HG02870 (cell line): ENCODE measurements at regions not wholly inside any gene's neighbourhood (a gene's known extent, or its start where the extent isn't known, plus 50 kb on each side); places are given as distances from the start of the nearest gene placed in this dataset.
"Not testable (repeated sequence)": the region's sequence is repeated elsewhere in the genome, so short reads cannot be mapped to it uniquely, and the experiment has no call there.

ENCODE experiments used
- ATAC-seq: cut with Tn5 transposase; IDR thresholded peaks from one replicate; pipeline ENCODE4 v1.9.1; 2021; ENCODE audit warnings: mild to moderate bottlenecking, moderate library complexity; ENCODE audit not compliant: unreplicated experiment

GRCh38 chr14:105909046-105909827 lies 382.9 kb downstream of the TMEM121 start:
- no peak for ATAC-seq

DNA sequence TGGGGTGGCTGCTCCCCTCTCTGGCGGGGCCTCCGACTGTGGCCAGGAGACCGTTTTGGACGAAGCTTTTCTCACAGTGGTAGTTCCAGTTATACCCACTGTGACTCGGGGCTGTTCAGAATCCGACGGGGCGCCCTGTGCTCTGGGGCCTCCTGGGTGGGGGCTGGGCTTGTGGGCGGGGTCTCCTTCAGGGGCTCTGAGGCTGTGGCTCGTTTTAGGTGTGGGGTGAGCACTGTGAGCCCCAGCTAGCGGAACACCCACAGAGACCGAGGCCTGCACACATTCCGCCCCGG lies 383.4 kb downstream of the TMEM121 start:
- not testable (repeated sequence) for ATAC-seq

- ATAC-seq = no peak
These were observed 384.0 kb downstream of the TMEM121 start for GRCh38 chr14:105910426-105910825.

- no peak for ATAC-seq
These were observed 384.8 kb downstream of the TMEM121 start for GRCh38 chr14:105911006-105911847.

DNA sequence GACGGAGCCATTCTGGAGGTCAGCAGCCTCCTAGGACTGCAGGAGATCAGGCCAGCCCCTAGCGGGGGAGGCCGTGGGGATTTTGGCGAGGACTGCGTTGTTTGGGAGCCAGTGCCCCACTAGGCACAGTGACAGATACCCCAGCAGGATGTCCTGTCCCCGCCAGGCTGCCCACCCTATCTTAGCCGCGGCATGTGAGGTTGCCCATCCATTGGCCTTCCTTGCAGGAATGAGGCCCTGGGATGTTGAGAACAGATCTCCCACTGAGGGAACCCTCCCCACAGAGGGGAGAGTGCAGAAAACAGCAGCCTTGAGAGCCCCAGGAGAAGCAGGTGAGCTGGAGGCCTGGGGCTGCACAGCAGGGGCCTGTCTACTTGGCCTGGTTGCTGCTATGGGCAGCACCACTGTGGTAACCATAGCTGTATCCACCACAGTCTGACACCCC lies 385.5 kb downstream of the TMEM121 start:
- not testable (repeated sequence) for ATAC-seq

DNA sequence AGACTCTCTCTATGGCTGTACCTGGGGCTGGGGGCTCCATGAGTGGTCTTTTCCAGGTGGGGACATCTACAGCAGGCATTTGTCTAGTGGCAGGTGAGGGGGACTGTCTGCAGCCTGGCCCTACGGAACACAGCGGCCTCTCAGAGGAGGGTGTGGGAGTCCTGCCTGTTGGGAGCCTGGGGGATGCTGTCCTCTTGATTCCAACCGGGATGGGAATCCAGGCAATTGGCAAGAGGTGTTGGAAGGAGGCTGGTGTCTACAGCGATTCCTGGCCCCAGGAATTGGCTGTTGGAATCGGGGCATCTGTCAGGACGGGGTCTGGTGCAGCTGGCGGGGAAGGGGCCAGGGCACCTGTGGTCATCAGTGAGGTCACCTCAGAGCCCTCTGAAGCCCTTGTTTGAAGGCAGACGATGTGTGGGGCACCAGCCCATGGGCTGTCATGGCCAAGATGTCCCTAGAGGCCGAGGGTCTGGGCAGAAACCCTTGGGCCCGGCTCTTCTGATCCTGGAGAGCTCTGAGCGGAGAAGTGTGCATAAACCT lies 386.3 kb downstream of the TMEM121 start:
- no peak for ATAC-seq

- ATAC-seq = no peak
These were observed 386.8 kb downstream of the TMEM121 start for GRCh38 chr14:105913221-105913620.

- no peak for ATAC-seq
These were observed 387.5 kb downstream of the TMEM121 start for GRCh38 chr14:105913861-105914260.

DNA sequence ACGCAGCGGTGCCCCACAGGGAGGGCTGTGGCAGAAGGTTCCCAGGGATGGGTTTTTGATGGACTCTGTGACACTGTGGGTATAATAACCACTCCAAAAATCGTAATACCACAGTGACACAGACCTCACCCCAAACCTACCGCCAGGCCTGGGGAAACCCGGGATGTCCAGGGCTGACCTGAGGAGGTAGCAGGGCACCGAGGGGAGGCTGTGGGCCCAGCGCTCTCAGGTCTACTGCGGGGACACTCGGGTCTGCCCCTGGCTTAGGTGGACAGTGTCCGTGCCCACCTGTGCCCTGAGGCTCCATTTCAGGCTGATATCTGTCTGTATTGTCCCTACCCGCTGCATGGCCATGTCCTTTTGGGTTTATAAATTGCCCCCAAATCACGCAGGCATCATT lies 387.9 kb downstream of the TMEM121 start:
- ATAC-seq = not testable (repeated sequence)

DNA sequence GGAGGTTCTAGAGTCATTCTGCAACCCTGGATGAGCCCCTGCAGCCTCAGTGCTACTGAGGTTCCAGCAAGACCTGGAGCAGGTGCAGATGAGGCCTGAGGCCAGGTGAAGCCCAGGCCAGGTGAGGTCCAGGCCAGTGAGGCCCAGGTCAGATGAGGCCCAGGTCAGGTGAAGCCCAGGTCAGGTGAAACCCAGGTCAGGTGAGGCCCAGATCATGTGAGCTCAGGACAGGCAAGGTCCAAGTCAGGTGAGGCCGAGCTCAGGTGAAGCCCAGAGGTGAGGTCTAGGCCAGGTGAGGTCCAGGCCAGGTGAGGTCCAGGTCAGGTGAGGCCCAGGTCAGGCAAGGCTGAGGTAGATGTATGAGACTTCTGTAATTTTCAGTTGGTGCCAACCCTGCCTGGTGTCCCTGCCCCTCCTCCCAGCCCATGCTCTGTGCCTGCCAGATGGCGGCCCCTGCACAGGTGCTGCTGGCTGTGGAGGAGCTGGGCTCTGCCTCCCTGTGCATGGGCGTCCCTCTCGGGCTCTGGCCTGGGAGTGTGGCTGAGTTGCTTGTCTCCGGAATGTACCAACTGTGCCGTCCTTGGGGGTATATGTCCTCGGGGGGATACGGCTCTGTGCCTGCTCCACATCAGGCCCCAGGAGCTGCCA lies 388.5 kb downstream of the TMEM121 start:
- ATAC-seq = no peak

- not testable (repeated sequence) for ATAC-seq
These were observed 389.2 kb downstream of the TMEM121 start for GRCh38 chr14:105915546-105915945.

DNA sequence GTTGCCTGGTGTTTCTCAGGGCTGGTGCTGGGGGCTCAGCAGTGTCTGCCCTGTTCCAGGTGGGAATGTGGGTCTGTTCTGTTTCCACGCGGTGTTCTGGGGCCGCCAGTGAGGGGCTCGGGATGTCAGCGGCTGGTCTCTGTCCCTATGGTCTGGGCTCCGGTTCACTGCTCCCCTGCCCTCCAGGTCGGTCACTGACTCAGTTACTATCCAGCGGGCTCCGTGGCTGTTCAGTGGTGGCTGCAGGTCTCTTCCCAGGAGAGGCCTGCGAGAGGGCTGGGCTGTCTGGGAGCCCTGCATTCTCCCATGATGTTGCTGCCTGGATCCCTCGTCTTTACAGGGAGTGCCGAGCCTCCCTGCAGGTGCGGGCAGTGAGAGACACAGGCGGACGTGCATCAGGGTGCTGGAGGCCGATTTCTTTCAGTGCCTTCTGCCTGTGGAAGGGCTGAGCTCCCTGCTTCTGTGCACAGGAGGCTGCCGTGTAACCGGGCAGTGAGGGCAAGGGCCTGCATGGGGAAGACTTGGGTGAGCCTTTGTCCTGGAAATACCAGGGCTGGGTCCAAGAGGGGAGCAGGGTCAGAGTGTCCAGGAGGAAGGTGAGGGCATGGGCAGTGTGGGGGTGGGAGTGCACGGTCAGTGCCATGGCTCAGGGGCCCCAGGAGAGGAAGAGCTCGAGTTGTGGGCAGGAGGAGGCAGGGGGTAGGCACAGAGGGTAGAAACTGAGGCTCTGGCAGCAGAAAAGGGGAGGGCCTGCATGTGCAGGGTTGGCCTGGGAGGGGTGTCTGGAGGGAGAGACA lies 391.0 kb downstream of the TMEM121 start:
- not testable (repeated sequence) for ATAC-seq

DNA sequence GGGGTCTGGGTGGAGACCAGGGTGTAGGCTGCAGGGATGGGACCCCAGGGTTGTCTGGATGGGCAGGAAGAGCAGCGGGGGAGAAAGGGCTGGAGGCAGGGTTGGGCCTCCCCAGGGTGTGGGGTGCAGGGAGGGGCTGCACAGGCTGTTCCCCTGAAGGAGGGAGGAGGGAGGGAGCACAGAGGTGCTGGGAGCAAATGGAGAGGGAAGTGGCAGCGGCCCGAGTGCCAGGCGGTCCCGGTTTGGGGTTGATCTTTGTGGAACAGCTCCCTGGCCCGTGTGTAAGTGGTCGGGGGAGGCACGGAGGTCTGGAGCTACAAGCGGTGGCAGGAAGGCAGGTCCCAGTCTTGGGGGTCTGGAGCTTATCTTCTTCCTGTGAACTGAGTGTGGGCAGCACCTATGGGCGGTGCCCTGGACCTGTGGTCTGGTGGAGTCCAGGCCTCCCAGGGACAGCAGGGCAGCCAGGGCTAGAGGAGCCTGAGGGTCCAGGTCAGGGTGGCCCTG lies 391.6 kb downstream of the TMEM121 start:
- no peak for ATAC-seq

DNA sequence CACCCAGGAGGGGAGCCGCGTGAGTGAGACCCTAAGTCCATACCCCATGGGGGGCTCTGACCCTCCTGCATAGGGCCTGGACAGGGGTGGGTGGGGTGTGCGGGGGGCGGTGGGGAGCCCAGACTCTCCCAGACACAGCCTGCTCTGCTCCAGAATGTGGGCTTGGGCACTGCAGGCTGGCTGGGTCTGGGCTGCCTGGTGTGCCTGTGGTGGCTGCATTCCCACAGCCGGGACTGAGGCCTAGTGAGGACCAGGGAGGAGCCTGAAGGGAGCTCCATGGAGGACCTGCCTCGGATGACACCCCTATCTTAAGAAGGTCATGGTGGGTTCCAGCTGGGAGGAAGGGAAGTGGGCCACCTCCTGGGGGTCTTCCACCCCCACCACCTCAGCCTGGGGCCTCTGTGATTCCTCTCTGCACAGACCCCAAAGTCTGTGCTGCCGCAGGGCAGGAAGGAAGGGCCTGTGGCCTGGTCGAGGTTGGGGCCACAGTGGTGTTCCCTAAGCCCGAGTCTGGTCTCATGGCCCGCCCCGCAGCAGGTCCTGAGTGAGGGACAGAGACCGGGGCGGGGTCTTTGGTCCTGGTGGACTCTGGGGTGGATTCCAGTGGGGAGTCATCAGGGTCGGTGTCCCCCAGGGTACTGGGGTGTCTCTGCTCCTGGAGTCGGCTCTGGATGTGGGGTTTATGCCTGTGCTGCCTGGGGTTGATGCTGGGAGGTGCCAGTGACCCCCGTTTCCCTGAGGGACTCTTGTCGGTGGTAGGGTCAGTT lies 392.3 kb downstream of the TMEM121 start:
- no peak for ATAC-seq

DNA sequence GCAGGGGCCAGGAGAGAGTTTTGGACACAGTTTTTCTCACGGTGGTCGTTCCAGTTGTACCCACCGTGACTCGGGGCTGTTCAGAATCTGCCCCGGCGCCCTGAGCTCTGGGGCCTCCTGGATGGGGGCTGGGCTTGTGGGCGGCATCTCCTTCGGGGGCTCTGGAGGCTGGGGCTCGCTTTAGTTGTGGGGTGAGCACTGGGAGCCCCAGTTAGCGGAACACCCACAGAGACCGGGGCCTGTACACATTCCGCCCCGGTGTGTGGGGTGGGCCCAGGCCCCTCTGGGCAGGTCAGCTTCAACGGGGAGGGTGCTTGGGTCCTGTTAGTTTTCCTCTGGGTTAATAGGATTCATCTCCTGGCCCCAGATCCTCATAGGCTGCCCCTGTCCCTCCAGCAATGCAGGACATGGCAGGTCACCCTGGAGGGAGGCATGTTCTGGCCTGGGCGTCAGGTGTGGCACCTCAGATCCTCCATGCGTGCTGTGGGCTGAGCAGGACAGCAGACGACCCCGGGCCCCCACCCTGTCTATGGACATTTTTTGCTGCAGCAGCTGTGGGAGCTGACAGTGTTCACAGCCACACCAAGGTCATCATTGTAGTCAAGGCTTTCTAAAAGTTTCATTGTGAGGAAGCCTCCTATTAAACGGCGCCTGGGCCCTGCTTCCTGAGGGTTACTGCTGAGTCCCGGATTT lies 393.2 kb downstream of the TMEM121 start:
- no peak for ATAC-seq

DNA sequence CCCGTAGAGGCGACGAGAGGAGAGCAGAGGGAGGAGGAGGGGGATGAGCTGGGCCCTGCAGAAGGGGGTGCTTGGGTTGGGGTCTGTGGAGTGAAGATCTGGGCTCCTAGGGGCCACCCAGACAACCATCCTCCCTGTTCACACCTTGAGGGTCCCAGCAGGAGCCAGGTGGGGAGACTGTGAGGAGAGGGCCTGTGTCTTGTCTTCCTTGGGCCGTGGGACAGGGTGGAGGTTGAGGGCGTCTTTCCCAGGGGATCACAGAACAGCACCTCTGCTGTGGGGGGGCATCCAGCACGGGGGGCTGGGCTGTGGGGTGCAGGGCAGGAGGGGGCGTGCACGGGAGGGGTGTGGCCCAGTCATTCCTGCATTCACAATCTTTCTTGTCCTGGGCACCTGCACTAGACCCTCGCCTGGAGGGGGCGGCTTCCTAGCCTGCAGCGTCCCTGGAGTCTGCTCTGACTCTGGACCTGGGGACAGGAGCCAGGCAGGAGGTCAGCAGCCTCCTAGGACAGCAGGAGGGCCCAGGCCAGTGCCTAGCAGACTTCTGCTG lies 393.8 kb downstream of the TMEM121 start:
- ATAC-seq = not testable (repeated sequence)

DNA sequence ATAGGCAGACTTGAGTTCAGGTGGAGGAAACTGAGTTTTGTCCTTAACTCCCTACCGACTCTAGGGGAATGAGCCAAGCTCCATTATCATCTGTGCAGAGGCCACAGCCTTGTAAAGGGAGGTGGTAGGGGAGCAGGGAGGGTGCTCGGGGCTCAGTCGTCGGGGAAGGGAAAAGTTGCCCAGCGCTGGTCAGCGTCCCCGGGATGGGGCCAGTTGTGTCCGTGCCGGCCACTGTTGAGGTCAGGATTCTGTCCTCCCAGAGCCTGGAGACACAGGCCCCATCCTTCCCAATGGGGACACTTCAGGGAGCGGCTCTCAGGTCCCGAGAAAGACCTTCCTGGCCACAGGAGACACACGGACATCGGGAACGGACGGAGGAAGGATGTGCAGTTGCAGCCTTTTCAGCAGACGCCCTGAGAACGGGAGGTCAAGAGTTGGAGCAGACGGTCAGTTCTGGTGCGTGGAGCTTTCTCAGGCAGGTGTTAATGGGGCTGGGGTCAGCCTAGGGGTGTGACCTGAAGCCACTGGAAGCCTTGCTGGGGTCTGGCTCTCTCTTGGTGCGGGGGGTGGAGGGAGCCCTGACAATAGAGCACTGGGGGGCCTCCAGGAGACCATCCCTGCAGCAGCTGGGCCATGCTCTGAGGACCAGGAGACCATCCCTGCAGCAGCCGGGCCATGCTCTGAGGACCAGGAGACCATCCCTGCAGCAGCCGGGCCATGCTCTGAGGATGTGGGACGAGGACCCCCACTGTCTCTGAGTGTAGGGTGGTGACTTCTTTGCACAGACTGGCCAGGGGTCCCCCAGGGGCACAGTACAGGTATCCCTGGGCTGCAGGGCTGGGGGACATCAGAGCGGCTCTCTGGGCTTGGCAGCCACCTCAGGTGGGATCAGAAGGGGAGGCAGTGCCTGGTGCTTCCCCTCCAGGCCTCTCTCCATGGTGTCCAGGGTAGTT lies 394.7 kb downstream of the TMEM121 start:
- ATAC-seq = not testable (repeated sequence)

DNA sequence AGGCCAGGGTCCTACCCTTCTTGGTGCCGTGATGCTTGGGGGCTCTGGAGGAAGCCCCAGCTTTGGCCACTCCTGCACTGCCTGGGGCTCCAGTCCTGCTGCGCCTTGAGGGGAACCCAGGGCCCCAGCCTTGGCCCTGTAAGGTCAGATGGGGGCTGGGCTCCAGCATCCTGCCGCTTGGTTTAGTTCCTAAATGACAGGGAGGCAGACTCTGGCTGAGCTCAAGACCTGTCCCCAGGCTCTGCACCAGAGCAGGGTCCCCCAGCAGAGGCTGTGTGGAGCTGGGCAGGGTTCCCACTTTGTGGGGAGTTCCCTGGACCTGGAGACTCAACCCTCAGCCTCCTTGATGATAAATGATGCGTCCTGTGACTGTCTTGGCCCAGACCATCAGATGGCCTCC lies 395.4 kb downstream of the TMEM121 start:
- ATAC-seq = not testable (repeated sequence)
